ENCODE measurements at regions not wholly inside any gene's neighbourhood (a gene's known extent, or its start where the extent isn't known, plus 50 kb on each side); places are given as distances from the start of the nearest gene placed in this dataset.

DNA sequence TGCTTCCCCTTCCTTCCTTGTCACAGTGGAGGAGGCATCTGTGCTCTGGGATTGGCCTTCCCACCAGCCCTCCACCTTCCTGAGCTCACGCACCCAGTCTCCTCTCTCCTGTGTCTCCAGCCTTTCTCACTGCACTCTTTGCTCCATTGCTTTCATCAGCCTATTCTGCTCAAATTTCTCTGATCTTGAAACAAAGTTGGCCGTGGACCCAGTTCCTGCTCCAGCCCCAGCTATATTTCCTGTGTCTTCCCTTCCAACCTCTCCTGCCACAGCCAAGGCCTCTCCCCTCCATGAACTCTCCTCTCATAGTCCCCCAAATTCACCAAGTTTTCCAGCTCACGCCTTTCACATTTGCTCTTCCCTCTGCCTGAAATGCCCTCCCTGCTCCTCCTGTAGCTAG, 226.6 kb upstream of the AGAP1 start:
- DNase-seq = no peak

DNA sequence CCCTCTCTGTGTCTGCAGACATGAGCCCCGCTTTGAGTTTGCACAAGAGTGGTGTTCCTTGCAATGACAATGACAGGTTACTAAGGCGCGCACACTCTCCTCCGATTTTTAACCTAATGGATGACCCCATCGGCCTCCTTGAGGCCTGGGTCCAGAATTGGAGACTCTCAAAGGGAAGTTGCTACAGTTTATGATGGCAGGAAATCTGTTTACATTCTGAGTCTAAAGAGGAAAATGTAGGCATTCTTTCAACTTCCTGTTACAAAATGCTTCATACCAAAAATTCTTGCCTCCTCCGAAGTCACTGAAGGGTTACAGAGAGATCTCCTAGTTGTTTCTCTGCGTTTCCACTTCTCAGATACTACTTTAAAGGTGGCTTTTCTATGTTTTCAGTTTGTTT, 225.3 kb upstream of the AGAP1 start:
- no peak for DNase-seq

DNA sequence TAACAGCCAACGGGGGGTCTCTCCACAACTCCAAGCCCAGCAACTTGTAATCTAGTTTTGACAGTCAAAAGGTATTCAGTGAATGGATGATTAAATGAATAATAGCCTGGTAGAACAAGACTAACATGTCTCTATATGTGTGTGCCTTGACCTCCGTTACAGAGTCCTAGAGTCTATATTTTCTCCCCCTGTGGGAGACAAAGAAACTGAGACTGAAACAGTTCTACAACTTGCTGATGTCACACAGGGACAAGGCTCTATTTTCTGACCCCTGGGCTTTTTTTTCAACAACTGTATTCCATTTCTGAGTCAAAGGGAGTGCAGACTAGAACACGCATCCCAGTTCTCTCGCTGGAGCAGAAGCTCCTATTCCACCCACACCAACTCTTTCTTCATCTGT, 223.6 kb upstream of the AGAP1 start:
- no peak for DNase-seq

DNA sequence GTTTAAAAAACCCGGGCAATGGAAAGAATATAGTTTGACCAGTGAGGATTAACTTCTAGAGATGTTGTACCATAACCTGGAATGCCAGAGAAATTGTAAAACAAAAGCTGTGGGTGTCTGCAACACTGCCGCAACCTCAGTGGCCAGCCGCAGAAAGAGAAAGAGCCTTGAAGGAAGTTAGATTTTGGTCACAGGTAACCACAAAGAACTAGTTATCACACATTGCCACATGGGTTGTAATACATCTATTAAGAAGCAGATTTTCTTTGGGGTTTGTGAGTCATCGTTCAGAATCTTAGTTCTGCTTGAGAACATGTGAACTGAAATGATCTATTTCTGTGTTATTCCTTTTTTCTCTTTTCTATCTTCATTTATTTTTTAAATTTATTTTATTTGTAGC, 222.9 kb upstream of the AGAP1 start:
- DNase-seq = no peak

DNA sequence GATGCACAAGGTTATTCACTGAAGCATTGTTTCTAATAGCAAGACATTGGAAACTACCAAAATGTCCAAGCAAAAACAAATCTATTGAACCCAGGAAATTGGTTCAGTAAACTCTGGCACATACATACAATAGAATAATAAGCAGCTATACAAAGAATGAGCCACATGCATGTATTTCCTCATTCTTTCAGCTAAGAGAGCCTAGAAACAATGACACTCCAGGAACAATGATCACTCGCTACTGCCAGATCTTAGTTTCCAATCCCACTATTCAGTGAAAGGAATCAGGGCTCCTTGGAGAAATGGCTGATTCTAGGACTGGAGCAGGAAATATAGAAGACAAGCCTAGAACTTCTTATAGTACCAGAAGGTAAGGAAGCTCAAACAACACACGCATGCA, 221.9 kb upstream of the AGAP1 start:
- no peak for DNase-seq

DNA sequence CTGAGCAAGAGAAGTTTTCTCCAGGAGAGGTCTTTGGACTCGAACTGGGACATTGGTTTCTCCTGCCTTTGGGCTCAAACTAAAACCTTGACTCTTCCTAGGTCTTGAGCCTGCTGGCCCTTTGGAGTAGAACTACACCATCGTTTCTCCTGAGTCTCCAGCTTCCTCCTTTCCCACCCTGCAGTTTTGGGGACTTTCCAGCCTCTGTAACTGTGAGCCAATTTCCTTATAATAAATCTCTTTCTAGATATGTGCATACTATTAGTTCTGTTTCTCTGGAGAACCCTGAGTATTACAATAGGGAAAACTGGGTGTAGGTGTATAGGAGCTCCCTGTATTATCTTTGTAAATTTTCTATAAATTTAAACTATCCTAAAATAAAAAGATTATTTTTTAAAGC, 219.8 kb upstream of the AGAP1 start:
- no peak for DNase-seq

DNA sequence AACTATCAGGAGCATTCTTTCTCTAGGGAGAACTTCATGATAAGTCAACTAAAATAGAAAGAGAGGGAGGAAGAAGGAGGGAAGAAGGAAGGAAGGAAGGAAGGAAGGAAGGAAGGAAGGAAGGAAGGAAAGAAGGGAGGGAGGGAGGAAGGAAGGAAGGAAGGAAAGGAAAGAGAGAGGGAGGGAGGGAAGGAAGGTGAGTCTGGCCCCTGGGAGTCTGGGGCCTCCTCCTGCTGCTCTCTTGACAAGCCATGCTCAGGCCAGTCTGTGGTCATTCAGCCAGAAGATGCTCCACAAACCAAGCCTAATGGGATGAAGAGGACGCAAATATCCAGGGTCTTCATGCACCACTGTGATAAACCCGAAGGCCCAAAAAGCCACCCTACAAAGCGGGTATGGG, 216.4 kb upstream of the AGAP1 start:
- no peak for DNase-seq

DNA sequence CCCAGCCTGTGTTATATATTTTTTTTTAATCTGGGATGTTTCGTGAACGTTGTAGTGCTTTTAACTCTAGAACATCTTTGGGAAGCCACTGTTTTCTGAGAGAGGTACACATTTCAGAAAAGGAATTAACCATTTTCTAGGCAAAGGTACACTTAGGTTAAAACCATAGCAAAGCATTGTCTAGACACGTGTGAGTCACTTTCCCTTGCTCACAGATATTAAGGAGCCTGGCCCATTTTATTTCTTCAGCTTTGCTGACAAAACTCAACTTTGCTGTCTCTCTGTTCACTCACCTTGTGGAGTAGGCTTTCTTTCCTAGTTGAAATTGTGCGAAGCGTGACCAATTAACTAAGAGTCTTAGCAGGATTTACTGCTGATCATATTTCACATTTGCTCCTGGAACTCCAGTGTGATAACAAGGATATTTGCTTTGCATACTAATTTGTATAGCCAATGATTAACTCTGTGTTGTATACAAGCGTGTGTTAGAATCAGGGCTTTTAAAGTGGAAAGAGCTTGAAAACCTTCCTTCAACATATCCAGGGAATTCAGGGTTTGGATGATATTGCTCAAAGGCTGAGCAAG, 215.0 kb upstream of the AGAP1 start:
- no peak for DNase-seq

DNA sequence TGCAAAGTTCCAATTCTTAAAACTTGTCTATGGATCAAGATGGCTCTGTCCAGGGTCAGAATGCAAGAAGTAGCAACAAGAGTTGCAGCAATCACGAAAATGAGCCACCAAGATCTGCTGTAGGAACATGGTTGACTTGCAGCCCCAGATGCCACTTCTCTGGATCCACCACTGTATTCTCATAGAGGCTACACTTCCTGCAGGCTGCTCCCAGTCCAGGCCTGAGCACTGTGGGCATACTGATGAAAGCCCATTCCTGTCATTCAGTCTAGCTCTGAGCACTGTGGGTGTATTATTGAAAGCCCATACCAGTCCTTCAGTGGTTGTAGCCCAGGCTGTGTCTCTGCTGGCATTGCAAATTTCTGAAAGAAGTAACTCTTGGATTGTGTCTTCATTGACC, 213.9 kb upstream of the AGAP1 start:
- DNase-seq = no peak

DNA sequence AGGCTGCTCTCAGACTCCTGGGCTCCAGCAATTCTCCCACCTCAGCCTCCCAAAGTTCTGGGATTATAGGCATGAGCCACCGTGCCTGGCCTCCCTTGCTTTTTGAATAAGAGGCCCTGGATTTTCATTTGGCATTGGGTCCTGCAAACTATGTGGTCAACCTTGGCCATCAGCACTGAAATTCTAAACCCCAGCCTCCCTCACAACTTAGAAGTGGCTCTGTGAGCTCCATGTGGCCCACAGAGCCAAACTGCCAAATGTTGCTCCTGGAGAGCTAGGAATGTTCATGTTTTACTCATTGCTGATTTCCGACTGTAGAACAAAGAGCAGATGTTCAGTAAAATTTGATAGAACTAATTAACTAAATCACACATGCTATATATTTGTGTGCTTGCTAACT, 210.6 kb upstream of the AGAP1 start:
- DNase-seq = no peak

DNA sequence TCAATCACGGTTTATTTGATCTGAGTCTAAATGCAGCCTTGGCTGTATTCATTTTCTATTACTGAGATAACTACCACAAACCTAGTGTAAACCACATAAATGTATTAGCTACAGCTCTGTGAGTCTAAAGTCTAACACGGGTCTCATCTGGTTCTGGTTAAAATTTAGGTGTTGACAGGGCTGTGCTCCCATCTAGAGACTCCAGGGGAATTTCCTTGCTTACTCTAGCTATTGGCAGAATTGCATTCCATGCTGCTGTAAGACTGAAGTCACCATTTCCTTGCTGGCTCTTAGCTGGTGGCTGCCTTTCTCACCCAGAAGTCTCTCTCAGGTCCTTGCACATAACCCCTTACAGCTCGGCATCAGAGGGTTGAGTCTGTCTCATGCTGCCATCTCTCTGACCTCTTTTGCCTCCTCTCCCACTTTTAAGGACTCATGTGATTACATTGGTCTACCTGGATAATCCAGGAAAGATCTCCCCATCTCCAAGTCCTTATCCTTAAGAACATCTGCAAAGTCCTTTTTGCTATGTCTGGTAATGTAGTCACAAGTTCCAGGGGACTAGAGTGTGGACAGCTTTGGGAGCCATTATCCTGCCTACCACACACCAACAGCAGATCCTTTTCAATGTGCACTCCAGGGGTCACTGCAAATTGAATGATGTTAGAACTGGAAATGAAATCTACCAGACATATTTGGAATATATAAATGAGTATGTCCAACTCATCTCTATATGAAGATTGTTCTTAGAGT, 207.0 kb upstream of the AGAP1 start:
- DNase-seq = no peak

DNA sequence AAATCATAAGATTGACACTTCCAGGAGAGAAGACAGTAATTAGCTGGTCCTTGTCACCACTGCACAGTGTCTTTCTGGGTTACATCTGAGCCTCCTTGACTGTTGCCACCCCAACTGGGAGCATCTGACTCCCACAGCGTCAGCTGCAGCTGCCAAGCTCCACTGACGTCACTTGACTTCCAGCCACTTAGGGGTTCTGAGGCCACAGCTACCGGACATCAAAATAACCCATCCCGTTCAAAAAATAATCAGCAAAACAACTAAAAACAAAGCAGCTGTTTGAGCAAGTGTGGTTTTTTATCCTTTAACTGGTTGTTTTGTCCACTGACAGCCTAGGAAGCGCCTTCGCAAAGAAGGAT, 206.5 kb upstream of the AGAP1 start:
- DNase-seq = no peak

DNA sequence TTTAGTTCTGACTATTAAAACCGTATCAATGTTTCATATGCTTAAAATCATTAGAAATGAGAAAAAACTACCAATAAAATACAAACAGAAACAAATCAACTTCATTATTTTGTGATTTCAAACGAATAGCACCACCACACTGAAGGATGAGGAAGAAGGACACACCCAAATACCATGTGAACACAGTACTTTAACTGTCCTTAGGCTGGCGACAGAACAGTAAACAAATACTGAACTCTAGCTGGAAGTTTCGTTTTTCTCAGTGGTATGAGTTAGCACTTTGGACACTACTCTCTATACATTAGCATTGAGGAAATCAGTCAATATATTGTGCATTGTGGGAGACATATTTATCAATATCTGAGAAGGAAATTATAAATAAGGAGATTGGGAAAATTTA, 202.4 kb upstream of the AGAP1 start:
- DNase-seq = no peak

DNA sequence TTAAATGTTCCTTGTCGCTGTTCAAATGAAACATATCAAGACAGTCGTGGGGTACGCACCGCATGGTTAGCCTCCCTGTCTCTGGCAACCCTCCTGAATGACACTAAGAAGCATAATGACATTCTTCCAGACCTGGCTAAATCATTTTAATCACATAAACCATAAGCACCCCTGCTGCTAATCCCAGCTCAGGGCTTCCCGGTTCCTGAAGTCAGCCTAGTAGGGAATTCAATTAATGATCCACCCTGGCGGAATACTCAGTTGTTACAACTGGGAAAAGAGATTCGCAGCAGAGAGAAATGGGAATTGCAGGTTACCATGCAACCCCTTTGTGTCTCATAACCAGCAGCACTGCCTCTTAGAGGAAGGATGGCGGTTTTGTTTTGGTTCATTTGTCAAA, 200.8 kb upstream of the AGAP1 start:
- no peak for DNase-seq

DNA sequence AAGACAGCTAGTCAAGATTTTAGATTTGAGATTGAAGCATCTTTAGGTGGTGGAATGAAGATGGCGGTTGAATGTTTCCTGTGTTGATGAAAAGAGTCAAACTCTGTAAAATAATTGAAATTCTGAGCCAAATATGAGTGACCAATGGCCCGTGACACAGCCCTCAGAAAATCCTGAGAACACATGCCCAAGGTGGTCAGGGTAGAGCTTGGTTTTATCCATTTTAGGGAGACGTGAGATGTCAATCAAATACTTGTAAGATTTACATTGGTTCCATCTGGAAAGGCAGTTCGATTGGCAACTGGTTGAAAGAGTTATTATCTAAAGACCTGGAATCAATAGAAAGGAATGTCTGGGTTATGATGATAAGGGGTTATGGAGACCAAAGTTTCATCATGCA, 198.0 kb upstream of the AGAP1 start:
- DNase-seq = no peak

DNA sequence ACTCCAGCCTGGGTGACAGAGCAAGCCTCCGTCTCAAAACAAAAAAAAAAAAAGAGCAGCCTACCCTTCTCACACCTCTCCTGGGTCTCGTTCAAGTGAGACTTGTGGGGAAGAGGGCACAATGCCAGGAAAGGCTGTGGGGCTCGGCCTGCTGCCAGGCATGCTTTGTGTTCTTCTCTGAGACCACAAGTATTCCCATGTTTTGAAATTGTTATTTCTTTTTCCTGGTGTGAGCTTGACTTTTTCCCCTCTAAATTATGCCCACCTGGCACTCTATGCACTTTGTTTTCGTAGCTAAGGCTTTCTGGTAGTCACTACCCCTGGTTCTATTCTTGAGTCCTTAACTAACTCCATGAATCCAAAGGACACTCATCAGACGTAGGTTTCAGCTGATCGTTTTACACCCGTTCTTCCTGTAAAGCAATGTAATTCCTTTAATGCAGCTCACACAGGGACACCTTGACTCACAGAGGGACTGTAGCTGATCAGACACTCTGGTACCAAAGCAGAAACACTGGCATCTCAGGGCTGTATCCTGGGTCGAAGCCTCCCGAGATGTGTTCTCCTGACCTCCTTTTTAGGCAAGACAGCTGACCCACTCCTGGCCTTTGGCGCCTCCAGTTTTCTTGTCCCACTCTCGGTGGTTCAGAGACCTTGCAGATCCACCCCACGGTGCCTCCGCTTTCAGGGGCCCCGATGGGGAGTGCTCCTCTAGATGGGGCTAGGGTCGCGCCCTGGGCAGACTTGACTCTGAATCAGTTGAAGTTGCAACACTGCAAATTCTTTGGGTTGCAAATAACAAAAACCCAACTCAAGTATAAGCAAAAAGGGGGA, 193.3 kb upstream of the AGAP1 start:
- DNase-seq = no peak

DNA sequence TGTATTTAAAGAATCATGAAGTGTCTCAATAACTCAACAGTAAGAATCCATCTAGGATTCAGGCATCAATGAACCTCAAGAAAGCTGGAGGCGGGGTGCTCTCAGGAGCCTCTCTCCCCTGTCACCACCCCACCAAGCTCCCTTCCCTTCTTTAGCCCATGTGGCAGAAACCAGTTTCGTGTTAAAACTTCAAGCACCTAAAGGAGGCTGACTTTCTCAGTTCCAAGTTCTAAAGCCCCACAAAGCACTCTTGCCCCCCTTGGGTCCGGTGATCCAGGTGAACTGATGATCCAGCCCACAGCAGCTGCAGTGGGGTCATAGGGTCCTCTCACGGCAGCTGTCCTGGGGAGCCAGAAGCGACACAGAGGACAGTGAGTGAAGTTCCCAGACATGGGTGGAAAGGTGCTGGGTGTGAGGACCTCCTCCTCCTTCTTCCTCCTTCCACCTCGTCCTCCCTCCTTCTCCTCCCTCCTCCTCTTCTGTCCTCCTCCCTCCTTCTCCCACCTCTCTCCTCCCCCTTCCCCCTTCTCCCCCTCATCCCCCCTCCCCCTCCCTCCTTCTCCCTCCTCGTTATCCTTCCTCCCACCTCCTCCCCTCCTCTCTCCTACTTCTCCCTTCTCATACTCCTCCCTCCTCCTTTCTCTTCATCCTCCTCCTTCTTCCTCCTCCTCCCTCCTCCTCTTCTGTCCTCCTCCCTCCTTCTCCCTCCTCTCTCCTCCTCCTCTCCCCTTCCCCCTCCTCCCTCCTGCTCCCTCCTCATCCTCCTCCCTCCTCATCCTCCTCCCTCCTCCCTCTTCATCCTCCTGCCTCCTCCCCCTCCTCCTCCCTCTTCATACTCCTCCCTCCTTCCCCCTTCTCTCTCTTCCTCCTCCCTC, 192.4 kb upstream of the AGAP1 start:
- DNase-seq = no peak

DNA sequence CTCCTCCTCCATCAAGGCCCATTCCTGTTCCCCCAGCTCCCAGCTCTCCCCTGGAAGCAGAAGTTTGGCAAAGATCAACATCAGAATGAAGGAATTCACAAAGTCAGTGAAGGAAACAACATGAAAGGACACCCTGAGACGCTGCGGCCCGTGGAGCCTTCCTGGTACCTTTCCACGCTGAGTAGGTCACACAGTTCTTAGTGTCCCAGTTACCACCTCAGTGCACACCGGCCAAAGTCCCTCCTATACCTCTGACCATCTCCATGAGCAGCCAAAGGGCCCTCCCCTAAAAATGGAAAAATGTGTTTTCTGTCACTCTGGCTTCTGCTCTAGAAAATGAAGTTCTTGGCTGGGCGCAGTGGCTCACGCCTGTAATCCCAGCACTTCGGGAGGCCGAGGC, 191.6 kb upstream of the AGAP1 start:
- no peak for DNase-seq

DNA sequence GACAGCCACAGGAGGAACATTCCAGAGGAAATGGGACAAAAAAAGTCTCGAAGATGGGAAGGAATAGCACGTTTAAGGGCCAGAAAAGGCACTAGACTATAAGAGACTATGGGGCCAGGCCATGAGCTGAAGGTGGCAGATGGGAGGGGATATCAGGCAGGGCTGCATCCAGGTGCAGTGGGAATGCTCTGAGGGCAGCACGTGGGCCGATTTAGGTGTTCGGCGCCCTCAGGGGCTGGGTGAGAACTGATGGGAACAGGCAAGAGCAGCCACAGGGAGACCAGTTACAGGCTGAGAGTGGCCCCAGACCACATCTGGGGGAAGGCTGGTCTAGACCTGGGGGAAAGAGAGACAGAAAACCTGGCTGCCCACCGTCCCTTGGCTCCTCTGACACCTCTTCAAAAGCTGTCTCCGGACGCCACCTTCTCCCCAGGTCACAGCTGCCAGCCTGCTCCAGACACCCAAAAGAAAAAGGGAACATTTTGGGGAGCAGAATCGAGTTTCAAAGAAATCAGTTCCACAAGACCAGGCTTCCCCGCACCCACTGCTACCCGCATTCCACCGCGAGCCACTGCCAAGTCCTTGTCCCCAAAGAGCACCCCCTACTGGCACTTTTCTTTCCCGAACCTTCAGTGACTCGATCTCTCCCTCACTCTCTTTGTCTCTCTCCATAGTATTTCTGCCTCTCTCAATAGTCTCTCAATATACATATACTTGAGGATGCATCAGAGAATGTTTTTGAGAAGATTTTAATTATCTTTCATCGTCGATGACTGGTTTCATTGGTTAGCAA, 190.1 kb upstream of the AGAP1 start:
- no peak for DNase-seq

DNA sequence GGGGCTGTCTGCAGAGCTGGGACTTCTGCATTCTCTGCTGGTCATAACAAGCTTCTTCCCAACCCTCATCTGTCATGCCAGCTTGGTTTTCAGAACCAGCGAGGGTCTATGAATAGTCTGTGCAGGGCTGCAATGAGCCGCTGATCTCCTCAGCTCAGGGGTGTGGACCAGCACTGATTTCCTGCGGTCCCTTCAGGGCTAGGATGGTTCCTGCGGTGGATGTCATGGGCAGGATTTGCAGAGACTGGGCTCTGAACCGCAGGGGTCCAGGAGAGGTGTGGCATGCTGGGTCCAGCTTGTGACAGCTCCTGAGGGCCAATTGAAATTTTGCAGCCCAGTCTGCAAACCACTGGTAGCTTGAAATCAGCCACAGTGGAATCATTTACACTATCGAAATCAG, 188.2 kb upstream of the AGAP1 start:
- DNase-seq = no peak

DNA sequence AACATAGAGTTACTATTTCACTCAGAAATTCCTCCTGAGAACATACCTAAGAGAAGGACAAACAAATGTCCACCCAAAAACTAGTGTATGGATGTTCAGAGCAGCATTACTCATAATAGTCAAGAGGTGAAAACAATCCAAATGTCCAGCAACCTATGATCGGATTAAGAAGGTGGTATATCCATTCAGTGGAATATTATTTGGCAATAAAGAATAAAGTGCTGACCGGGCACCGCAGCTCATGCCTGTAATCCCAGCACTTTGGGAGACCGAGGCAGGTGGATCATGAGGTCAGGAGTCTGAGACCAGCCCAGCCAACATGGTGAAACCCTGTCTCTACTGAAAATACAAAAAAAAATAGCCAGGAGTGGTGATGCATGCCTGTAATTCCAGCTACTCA, 182.8 kb upstream of the AGAP1 start:
- no peak for DNase-seq

DNA sequence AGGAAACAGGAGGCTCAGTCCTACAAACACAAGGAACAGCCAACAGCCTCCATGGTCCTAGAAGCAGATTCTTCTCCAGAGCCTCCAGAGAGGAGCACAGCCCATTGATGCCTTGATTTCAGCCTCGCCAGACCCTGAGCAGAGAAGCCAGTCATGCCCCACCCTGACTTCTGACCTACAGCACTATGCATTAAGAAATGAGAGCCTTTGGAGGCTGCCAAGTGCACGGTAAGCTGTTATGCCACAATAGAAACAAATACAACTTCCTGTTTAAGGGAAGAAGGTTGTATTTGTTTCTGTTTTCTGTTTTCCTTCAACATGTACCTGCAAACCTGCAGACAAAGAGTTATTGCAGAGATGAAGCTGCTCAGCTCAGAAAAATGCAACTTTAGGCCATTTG, 181.3 kb upstream of the AGAP1 start:
- no peak for DNase-seq

Data from NCI-H1930 (cell line).